T-helper 17 cell (primary cell): ENCODE measurements at regions not wholly inside any gene's neighbourhood (a gene's known extent, or its start where the extent isn't known, plus 50 kb on each side); places are given as distances from the start of the nearest gene placed in this dataset.
"Not testable (repeated sequence)": the region's sequence is repeated elsewhere in the genome, so short reads cannot be mapped to it uniquely, and the experiment has no call there.

Source experiments
- ATAC-seq: fragments of 150-1000 bp; cut with Tn5 transposase; 2 replicates; pipeline ENCODE4 v1.10.0; 2021; ENCODE audit warnings: mild to moderate bottlenecking, moderate library complexity
- DNase-seq, 3 donors: peaks; one replicate each; pipeline versions ENCODE4 v3.0.0 to v3.0.0-alpha.2; 2020 to 2021
- H3K9me3 ChIP-seq: one replicate; pipeline ENCODE4 v1.7.0; 2013; ENCODE audit warnings: low read length, mild to moderate bottlenecking; ENCODE audit not compliant: control insufficient read depth, poor library complexity, severe bottlenecking
- H3K27ac Mint-ChIP-seq: one replicate; pipeline ENCODE4 v1.8.0; 2022; ENCODE audit warnings: mild to moderate bottlenecking, moderate library complexity, mixed read lengths
- H3K27me3 Mint-ChIP-seq: one replicate; pipeline ENCODE4 v1.8.0; 2022; ENCODE audit warnings: mixed read lengths
- H3K36me3 Mint-ChIP-seq: one replicate; pipeline ENCODE4 v1.8.0; 2022; ENCODE audit warnings: low read depth, mixed read lengths
- H3K4me1 Mint-ChIP-seq: one replicate; pipeline ENCODE4 v1.8.0; 2022; ENCODE audit warnings: mild to moderate bottlenecking, mixed read lengths
- H3K4me3 Mint-ChIP-seq: one replicate; pipeline ENCODE4 v1.8.0; 2022; ENCODE audit warnings: mild to moderate bottlenecking, moderate library complexity, mixed read lengths

DNA sequence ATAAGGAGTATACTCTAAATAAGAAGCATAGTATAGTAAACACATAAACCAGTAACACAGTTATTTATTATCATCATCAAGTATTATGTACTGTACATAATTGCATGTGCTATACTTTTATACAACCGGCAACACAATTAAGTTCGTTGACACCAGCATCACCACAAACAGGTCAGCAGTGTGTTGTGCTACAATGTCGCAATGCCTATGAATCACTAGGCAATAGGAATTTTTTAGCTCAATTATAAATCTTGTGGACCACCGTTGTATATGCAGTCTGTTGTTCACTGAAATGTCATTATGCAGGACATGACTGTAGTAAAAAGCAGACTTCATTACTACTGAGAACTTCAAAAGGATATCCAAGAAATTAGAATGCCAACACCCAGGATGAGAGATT lies 177.0 kb downstream of the PDCD6IP start:
- no peaks in the 10 kb centered on the region for H3K4me1 Mint-ChIP-seq
- ATAC-seq (no peak), DNase-seq (no peak)
- H3K27me3 Mint-ChIP-seq = peaks cover 5% of the 10 kb centered on the region
- no peaks in the 10 kb centered on the region for H3K9me3 ChIP-seq
- no peak overlapping the region for H3K4me3 Mint-ChIP-seq
- no peak overlapping the region for H3K27ac Mint-ChIP-seq
- H3K36me3 Mint-ChIP-seq = no peaks in the 10 kb centered on the region

DNA sequence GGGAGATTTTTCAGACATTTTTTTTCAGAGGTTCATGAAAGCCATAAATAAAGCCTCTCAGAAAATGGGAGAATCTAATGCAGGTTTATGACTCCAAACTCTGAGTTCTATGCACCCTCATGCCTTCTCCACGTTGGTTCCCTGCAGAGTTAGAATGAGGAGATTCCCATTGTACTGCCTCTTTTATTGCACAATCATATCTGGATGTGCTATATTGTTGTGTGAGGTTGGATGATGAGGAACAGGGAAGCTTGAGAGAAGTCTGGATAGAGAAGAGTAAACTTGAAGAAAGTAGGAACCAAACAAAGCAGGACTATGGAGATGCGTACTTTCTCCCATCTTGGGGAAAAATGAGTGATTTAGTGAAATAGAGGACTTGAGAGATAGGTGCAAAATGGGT lies 178.8 kb downstream of the PDCD6IP start:
- Mint-ChIP-seq H3K36me3 (no peaks in the 10 kb centered on the region), H3K27ac (no peak overlapping the region), H3K4me1 (no peaks in the 10 kb centered on the region), H3K27me3 (peaks cover 5% of the 10 kb centered on the region), H3K4me3 (no peak overlapping the region)
- H3K9me3 ChIP-seq = no peaks in the 10 kb centered on the region
- DNase-seq = no peak
- no peak for ATAC-seq

DNA sequence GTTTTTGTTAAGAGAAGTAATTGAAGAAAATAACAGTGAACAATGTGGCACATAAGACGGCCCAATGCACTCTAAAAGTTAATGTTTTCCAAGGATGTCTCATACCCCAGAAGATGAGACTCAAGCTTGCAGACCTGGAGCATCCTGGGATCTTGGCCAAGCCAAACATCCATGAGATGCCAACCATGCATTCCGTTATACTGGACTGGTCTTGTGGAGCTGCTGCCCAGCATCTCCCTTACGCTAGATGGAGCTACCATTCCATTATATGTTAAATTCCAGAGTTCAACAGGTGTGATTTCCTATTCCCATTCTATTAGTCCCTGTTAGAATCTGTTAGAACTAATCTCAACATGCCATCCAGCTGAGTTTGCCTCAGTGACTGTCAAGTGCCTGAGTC lies 181.8 kb downstream of the PDCD6IP start:
- no peaks in the 10 kb centered on the region for H3K36me3 Mint-ChIP-seq
- H3K9me3 ChIP-seq = no peaks in the 10 kb centered on the region
- no peak for DNase-seq
- H3K4me1 Mint-ChIP-seq = no peaks in the 10 kb centered on the region
- H3K27ac Mint-ChIP-seq = no peak overlapping the region
- ATAC-seq = no peak
- no peak overlapping the region for H3K4me3 Mint-ChIP-seq
- H3K27me3 Mint-ChIP-seq = no peaks in the 10 kb centered on the region

DNA sequence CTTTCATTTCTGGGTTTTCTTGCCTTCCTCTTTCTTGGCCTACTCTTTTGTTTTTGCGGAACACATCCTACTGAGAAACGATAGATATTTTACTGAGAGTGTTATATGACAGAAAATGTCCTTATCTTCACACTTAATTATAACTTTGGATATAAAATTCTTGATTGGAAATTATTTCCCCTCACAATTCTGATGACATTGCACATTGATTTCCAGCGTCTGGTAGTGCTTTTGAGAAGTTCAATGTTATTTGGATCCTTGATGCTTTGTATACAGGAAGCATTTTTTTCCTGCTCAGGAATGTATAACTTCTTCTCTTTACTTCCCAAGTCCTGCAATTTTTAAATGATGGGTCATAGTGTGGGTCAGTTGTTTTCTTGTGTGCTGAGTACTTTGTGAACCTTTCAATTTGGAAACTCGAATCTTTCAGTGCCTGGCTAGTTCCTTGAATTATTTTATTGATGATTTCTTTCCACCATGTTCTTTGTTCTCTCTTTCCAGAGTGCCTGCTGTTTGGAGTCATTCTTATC lies 183.9 kb downstream of the PDCD6IP start:
- ATAC-seq = no peak
- Mint-ChIP-seq H3K4me3 (no peak overlapping the region), H3K4me1 (no peaks in the 10 kb centered on the region)

DNA sequence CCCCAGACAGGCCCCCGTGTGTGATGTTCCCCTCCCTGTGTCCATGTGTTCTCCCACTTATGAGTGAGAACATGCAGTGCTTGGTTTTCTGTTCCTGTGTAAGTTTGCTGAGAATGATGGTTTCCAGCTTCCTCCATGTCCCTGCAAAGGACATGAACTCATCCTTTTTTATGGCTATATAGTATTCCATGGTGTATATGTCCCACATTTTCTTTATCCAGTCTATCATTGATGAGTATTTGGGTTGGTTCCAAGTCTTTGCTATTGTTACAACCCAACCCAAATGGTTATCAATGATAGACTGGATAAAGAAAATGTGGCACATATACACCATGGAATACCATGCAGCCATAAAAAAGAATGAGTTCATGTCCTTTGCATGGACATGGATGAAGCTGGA lies 184.5 kb downstream of the PDCD6IP start:
- not testable (repeated sequence) for H3K36me3 Mint-ChIP-seq, H3K27ac Mint-ChIP-seq, H3K4me3 Mint-ChIP-seq, DNase-seq, ATAC-seq, H3K4me1 Mint-ChIP-seq, H3K9me3 ChIP-seq
- H3K27me3 Mint-ChIP-seq = peaks cover 20% of the 10 kb centered on the region

More for the DNA sequence above, 183.9 kb downstream of the PDCD6IP start:
- no peak for DNase-seq
- H3K27ac Mint-ChIP-seq = no peak overlapping the region
- H3K9me3 ChIP-seq = no peaks in the 10 kb centered on the region
- peaks cover 17% of the 10 kb centered on the region for H3K27me3 Mint-ChIP-seq
- H3K36me3 Mint-ChIP-seq = no peaks in the 10 kb centered on the region

DNA sequence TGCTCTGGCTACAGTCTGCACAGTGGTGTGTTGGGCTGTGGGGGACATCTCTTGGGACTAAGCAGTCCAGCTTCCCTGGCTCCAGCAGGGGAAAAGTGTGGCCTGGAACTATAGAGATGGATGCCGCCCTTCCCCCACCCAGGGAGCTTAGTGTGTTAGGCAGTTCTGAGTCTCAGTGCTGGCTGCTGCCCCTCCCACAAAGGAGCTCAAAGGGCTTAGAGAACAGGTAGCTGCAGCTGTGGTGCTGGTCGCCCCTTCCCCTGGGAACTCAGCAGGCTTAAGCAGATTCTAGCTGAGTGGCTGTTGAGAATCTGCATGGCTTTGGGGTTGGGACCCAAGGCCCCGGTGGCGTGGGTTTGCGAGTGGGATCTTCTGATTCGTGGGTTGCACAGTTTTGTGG lies 190.8 kb downstream of the PDCD6IP start:
- H3K27ac Mint-ChIP-seq = no peak overlapping the region
- no peaks in the 10 kb centered on the region for H3K4me1 Mint-ChIP-seq

DNA sequence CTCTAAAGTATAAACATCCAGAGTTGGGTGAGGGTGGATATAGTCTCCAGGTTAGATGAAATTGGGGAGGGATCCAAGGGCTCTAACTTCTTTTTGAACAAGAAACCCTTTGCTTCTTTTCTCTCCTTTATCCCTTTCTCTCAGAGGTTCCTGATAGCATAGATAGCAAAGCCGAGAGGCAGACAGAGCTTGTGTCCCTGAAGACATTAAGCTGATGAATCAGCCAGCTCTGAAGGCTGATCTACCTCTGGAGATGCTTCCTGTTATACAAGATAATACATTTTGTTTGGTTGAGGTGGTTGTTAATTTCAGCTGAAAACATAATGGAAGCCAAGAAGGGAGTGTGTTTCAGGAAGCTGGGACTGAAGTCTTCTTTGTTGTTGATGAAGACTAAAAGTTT lies 193.2 kb downstream of the PDCD6IP start:
- peaks cover 41% of the 10 kb centered on the region for H3K27me3 Mint-ChIP-seq
- H3K9me3 ChIP-seq = no peaks in the 10 kb centered on the region
- no peak overlapping the region for H3K4me3 Mint-ChIP-seq
- no peak for ATAC-seq
- no peaks in the 10 kb centered on the region for H3K4me1 Mint-ChIP-seq
- no peak overlapping the region for H3K27ac Mint-ChIP-seq
- H3K36me3 Mint-ChIP-seq = no peaks in the 10 kb centered on the region
- DNase-seq = no peak

More for the DNA sequence above, 190.8 kb downstream of the PDCD6IP start:
- DNase-seq (no peak), ATAC-seq (no peak)
- H3K4me3 Mint-ChIP-seq = no peak overlapping the region
- H3K27me3 Mint-ChIP-seq = peaks cover 53% of the 10 kb centered on the region
- no peaks in the 10 kb centered on the region for H3K36me3 Mint-ChIP-seq
- H3K9me3 ChIP-seq = no peaks in the 10 kb centered on the region

DNA sequence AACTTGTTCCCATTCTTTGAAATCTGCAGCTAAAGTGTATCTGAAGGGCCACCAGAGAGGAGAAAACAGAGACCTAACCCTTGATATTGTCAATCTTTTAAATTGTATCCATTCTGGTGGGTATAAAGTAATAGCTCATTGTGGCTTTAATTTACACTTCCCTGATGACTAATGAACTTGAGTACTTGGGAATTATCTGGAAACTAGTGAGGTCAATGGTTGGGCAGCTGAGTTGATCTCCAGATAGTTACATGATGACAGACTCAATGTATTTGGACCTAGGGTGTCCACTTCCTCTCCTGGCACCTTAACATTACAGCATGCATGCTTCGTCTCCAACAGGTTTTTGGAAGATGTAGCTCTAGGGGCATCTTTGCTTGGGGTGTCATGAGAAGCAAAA lies 195.2 kb downstream of the PDCD6IP start:
- Mint-ChIP-seq H3K4me3 (no peak overlapping the region), H3K36me3 (no peaks in the 10 kb centered on the region), H3K27ac (no peak overlapping the region), H3K27me3 (peaks cover 26% of the 10 kb centered on the region), H3K4me1 (no peaks in the 10 kb centered on the region)
- ATAC-seq (no peak), DNase-seq (no peak)
- no peaks in the 10 kb centered on the region for H3K9me3 ChIP-seq

DNA sequence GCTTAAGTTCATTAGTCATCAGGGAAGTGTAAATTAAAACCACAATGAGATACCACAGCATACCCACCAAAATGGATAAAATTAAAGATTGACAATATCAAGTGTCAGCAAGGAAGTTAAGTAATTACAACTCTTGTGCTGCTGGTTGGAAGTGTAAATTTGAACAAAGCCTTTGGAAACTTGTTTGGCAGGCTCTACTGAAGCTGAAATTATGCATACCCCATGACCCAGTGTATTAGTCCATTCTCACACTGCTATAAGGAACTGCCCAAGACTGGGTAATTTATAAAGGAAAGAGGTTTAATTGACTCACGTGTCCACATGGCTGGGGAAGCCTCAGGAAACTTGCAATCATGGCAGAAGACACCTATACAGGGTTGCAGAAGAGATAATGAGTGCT lies 196.1 kb downstream of the PDCD6IP start:
- no peaks in the 10 kb centered on the region for H3K9me3 ChIP-seq
- Mint-ChIP-seq H3K36me3 (no peaks in the 10 kb centered on the region), H3K4me1 (no peaks in the 10 kb centered on the region), H3K27me3 (peaks cover 21% of the 10 kb centered on the region), H3K27ac (no peak overlapping the region), H3K4me3 (no peak overlapping the region)
- DNase-seq (no peak), ATAC-seq (no peak)

DNA sequence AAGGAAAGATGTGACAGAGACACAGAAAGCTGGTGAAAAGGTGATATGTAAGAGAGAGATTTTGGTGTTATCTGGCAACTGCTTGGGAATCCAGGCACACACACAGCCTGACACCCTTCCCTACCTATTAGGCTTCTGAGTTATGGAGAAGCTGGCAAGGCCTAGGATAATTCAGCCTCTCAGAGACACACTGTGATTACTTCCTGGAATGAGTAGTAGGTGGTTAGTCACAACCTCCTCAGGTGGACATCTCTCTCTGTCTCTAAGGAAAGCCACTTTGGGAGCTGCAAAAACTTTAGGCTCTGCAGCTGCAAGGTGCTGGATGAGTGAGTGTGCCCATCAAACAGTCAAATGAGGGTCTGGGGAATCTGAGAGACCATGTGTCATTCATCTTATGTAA lies 201.9 kb downstream of the PDCD6IP start:
- H3K4me1 Mint-ChIP-seq = no peaks in the 10 kb centered on the region
- no peaks in the 10 kb centered on the region for H3K36me3 Mint-ChIP-seq
- H3K4me3 Mint-ChIP-seq = no peak overlapping the region
- peaks cover under 1% of the 10 kb centered on the region for H3K27me3 Mint-ChIP-seq
- ATAC-seq (no peak), DNase-seq (no peak)
- H3K27ac Mint-ChIP-seq = no peak overlapping the region
- H3K9me3 ChIP-seq = no peaks in the 10 kb centered on the region

DNA sequence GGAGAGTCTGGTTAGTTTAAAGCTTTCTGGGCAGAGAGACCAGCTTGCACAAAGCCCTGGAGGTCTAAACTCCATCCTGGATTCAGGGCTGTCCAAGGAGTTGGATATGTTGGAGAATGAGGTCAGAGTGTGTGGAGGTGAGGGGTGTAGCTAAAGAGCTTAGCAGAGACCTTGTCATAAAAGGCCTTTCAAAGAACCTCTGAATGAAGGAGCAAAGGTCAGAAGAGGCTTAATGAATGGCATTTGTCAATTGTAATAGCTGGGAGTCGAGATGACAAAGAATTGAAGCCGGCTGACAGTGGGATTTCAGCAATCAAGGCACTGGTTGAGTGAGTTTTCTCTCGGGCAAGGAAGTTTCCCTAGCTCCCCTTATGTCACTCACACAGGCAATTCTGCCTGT lies 202.6 kb downstream of the PDCD6IP start:
- no peaks in the 10 kb centered on the region for H3K9me3 ChIP-seq
- Mint-ChIP-seq H3K4me1 (no peaks in the 10 kb centered on the region), H3K36me3 (no peaks in the 10 kb centered on the region), H3K27me3 (peaks cover 4% of the 10 kb centered on the region), H3K27ac (no peak overlapping the region), H3K4me3 (no peak overlapping the region)
- DNase-seq (no peak), ATAC-seq (no peak)

DNA sequence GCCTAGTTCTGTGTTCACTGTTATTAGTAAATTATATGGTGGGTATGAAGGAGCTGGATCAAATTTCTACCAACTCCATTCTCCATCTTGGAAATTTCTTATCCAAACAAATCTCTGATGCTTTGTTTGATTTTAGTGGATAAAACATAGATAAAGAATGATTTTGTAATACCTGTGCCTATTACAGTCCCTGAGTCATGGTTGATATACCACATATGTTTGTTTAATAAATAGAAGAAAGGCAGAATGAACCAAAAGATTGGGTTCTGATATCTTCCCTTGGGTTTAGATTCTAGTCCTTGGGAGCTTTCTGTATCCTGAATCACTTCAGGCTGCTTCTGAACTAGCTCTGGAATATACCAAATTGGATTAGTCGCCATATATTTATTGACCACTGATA lies 203.6 kb downstream of the PDCD6IP start:
- H3K9me3 ChIP-seq = no peaks in the 10 kb centered on the region
- Mint-ChIP-seq H3K4me3 (no peak overlapping the region), H3K27me3 (peaks cover 4% of the 10 kb centered on the region), H3K27ac (no peak overlapping the region), H3K4me1 (no peaks in the 10 kb centered on the region), H3K36me3 (no peaks in the 10 kb centered on the region)
- no peak for ATAC-seq
- no peak for DNase-seq

DNA sequence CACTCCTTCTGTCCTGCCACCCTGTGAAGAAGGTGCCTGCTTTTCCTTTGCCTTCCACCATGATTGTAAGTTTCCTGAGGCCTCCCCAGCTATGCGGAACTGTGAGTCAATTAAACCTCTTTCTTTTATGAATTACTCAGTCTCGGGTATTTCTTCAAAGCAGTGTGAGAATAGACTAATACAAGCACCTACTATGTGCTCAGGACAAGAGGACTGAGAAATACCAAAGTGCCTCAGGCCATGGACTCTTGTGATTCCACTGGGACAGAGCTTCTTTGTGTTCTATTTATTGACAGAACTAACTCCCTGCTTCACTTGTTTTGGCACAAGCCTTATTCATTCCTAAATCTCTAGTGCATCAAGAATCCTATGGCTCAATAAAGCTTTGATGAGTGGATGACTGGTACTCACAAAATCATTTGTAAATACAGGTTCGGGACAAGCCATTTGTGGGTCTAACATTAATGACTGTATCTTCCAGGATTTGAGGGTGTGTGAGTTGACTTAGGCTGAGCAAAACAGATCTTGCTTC lies 204.2 kb downstream of the PDCD6IP start:
- no peak overlapping the region for H3K4me3 Mint-ChIP-seq
- peaks cover 4% of the 10 kb centered on the region for H3K27me3 Mint-ChIP-seq
- DNase-seq = no peak
- no peaks in the 10 kb centered on the region for H3K9me3 ChIP-seq
- ATAC-seq = no peak
- H3K36me3 Mint-ChIP-seq = no peaks in the 10 kb centered on the region
- H3K4me1 Mint-ChIP-seq = no peaks in the 10 kb centered on the region
- no peak overlapping the region for H3K27ac Mint-ChIP-seq

DNA sequence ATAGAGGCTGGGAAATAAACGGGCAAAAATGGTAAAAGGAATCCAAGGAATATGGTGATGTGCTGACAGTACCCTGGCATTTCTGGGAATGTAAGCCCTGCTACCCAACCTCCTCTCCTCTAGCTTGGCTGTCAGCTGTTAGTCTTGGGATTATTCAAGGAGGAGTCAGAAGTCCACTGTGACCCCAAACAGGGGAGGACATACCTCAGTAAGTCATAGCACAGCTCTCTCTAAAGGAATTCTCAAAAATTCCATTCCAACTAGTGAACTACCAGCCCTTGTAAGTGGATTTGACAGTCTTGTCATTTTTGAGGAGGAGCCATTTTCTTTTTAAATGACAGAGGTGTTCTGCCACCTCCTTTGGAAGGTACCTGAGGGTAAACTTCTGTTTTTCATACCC lies 207.5 kb downstream of the PDCD6IP start:
- no peaks in the 10 kb centered on the region for H3K36me3 Mint-ChIP-seq
- peaks cover 4% of the 10 kb centered on the region for H3K27me3 Mint-ChIP-seq
- no peaks in the 10 kb centered on the region for H3K4me1 Mint-ChIP-seq
- no peaks in the 10 kb centered on the region for H3K9me3 ChIP-seq
- H3K4me3 Mint-ChIP-seq = no peak overlapping the region
- ATAC-seq (no peak), DNase-seq (no peak)
- H3K27ac Mint-ChIP-seq = no peak overlapping the region
